NB4 (cell line): ENCODE measurements at regions not wholly inside any gene's neighbourhood (a gene's known extent, or its start where the extent isn't known, plus 50 kb on each side); places are given as distances from the start of the nearest gene placed in this dataset.
"Not testable (repeated sequence)": the region's sequence is repeated elsewhere in the genome, so short reads cannot be mapped to it uniquely, and the experiment has no call there.

Source experiments
- DNase-seq: peaks from one replicate; pipeline ENCODE4 v3.0.0; 2010; ENCODE audit warnings: low read depth
- H3K4me3 ChIP-seq: one replicate; pipeline ENCODE4 v1.5.1; 2011; ENCODE audit warnings: mild to moderate bottlenecking, low read depth, low read length, moderate library complexity
- CTCF ChIP-seq: IDR thresholded peaks from one replicate; pipeline ENCODE4 v1.5.1; 2012; ENCODE audit warnings: low read depth, low read length
- MAX ChIP-seq: IDR thresholded peaks from 2 replicates; pipeline ENCODE4 v1.6.1; 2011; ENCODE audit warnings: low read depth, low read length
- MYC ChIP-seq: IDR thresholded peaks from 2 replicates; pipeline ENCODE4 v1.6.1; 2011; ENCODE audit warnings: low read depth, low read length
- POLR2A ChIP-seq: IDR thresholded peaks from 2 replicates; pipeline ENCODE4 v1.6.1; 2011; ENCODE audit warnings: mild to moderate bottlenecking; ENCODE audit not compliant: insufficient read length; ENCODE audit errors: extremely low read depth

- no peak overlapping the region for H3K4me3 ChIP-seq
- 0 out of 2 replicates have a peak, but pooled peaks have one; percentile 51 for TF ChIP-seq MYC
- no peak for TF ChIP-seq MAX
- TF ChIP-seq POLR2A, result no peak
- peak; percentile 73 for TF ChIP-seq CTCF
- peak; percentile 77 for DNase-seq
These were observed 67.2 kb downstream of the DIO3 start for GRCh38 chr14:101628471-101628966.

GRCh38 chr14:101628975-101629374 lies 67.7 kb downstream of the DIO3 start:
- DNase-seq, result no peak
- TF ChIP-seq MYC (no peak), CTCF (no peak), POLR2A (no peak), MAX (no peak)
- H3K4me3 ChIP-seq, result no peak overlapping the region

GRCh38 chr14:101630056-101630965 lies 69.0 kb downstream of the DIO3 start:
- no peak for TF ChIP-seq CTCF
- TF ChIP-seq MYC, result no peak
- no peak for TF ChIP-seq POLR2A
- TF ChIP-seq MAX, result no peak
- no peak overlapping the region for H3K4me3 ChIP-seq
- DNase-seq, result no peak

GRCh38 chr14:101631199-101631598 lies 69.9 kb downstream of the DIO3 start:
- TF ChIP-seq MAX (no peak), CTCF (no peak), POLR2A (no peak), MYC (no peak)
- no peak overlapping the region for H3K4me3 ChIP-seq
- no peak for DNase-seq

- DNase-seq, H3K4me3 ChIP-seq: not testable (repeated sequence)
These were observed 70.7 kb downstream of the DIO3 start for GRCh38 chr14:101631970-101632369.

- no peak overlapping the region for H3K4me3 ChIP-seq
- DNase-seq, result no peak
- TF ChIP-seq MYC, result no peak
- no peak for TF ChIP-seq MAX
- no peak for TF ChIP-seq CTCF
- no peak for TF ChIP-seq POLR2A
These were observed 71.2 kb downstream of the DIO3 start for GRCh38 chr14:101632520-101632919.
